Liver (tissue), 3 donors: ENCODE measurements at regions not wholly inside any gene's neighbourhood (a gene's known extent, or its start where the extent isn't known, plus 50 kb on each side); places are given as distances from the start of the nearest gene placed in this dataset.

Experiments
- CTCF ChIP-seq: fragments of 150-350 bp; IDR thresholded peaks from 2 replicates; pipeline ENCODE4 v1.5.1; 2017; ENCODE audit warnings: improper control_type of control experiment, low read depth, low read length; ENCODE audit not compliant: missing input control
- FOXA1 ChIP-seq: IDR thresholded peaks from 2 replicates; pipeline ENCODE4 v1.6.1; 2016; ENCODE audit warnings: antibody characterized with exemption
- GABPA ChIP-seq, 2 donors: IDR thresholded peaks in 1 of 2; conservative IDR thresholded peaks in 1 of 2; 2 replicates each; pipeline ENCODE4 v1.6.1; 2016; ENCODE audit warnings: antibody characterized with exemption in 2 of 2, mild to moderate bottlenecking in 1 of 2, moderate library complexity in 1 of 2
- JUND ChIP-seq, 2 donors: IDR thresholded peaks; 2 replicates each; pipeline ENCODE4 v1.6.1; 2016; ENCODE audit warnings: antibody characterized with exemption in 2 of 2
- MAX ChIP-seq: IDR thresholded peaks from 2 replicates; pipeline ENCODE4 v1.6.1; 2016; ENCODE audit warnings: antibody characterized with exemption
- SP1 ChIP-seq: IDR thresholded peaks from 2 replicates; pipeline ENCODE4 v1.6.1; 2018; ENCODE audit warnings: antibody characterized with exemption, mild to moderate bottlenecking
- YY1 ChIP-seq: IDR thresholded peaks from 2 replicates; pipeline ENCODE4 v1.6.1; 2016; ENCODE audit warnings: antibody characterized with exemption, mild to moderate bottlenecking
- donor health status: healthy.
- donor health status: healthy.

GRCh38 chr15:97383516-97383915 is 577.0 kb upstream of the ARRDC4 start:
- TF ChIP-seq SP1 (no peak), FOXA1 (no peak), CTCF (no peak), MAX (no peak), GABPA (IDR thresholded peaks at IDR 0.05 in 1 of 2, conservative IDR thresholded peaks at IDR 0.05 in 1 of 2) (no peak), JUND (IDR thresholded peaks at IDR 0.05) (no peak), YY1 (no peak)
